BE2C (cell line): ENCODE measurements at regions not wholly inside any gene's neighbourhood (a gene's known extent, or its start where the extent isn't known, plus 50 kb on each side); places are given as distances from the start of the nearest gene placed in this dataset.

Experiments
- DNase-seq: peaks from one replicate; pipeline ENCODE4 v3.0.0-alpha.2; 2020
- H3K27me3 ChIP-seq: fragments of 250-450 bp; sonication (Bioruptor Pico); 2 replicates; pipeline ENCODE4 v1.5.1; 2020; ENCODE audit warnings: mild to moderate bottlenecking
- H3K36me3 ChIP-seq: fragments of 250-450 bp; sonication (Bioruptor Pico); 2 replicates; pipeline ENCODE4 v1.5.1; 2020; ENCODE audit warnings: mild to moderate bottlenecking
- H3K4me1 ChIP-seq: fragments of 250-450 bp; sonication (Bioruptor Pico); 2 replicates; pipeline ENCODE4 v1.5.1; 2020
- H3K4me3 ChIP-seq: 2 replicates; pipeline ENCODE4 v1.5.1; 2011; ENCODE audit warnings: low read depth, low read length
- H3K9me3 ChIP-seq: fragments of 250-450 bp; sonication (Bioruptor Pico); 2 replicates; pipeline ENCODE4 v1.5.1; 2020
- CTCF ChIP-seq: IDR thresholded peaks from 2 replicates; pipeline ENCODE4 v1.5.1; 2012; ENCODE audit warnings: mild to moderate bottlenecking, low read depth, low read length

GRCh38 chr6:88490195-88490907, 324.2 kb upstream of the CNR1 start:
- no peak for TF ChIP-seq CTCF
- DNase-seq: no peak
- H3K4me3 ChIP-seq: no peak overlapping the region
- no peaks in the 10 kb centered on the region for H3K9me3 ChIP-seq
- H3K36me3 ChIP-seq: no peaks in the 10 kb centered on the region
- H3K27me3 ChIP-seq: no peaks in the 10 kb centered on the region; the same call in 1 of the 2 replicates
- H3K4me1 ChIP-seq: no peaks in the 10 kb centered on the region

DNA sequence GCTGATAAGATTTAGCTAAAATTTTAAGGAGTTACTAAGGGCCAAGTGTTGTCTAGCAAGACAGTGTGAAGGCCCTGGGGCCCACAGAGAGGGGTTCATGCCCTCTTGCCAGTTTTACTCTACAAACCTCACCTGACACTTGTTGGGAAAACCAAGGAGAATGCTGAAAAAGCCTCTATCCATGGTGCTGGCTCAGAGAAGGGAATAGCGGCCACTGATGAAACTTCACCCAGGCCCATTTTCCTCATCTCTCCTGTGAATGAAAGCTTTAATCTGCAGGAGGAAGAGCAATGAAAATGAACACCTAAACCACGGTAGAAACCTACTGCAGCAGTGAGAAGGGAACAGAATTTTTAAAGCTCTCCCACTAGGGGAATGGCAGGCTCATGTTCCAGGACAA, 317.3 kb upstream of the CNR1 start:
- no peaks in the 10 kb centered on the region for H3K9me3 ChIP-seq
- no peaks in the 10 kb centered on the region; the same call in 1 of the 2 replicates for H3K27me3 ChIP-seq
- TF ChIP-seq CTCF: no peak
- no peak overlapping the region for H3K4me3 ChIP-seq
- no peaks in the 10 kb centered on the region for H3K4me1 ChIP-seq
- no peak for DNase-seq
- H3K36me3 ChIP-seq: no peaks in the 10 kb centered on the region

DNA sequence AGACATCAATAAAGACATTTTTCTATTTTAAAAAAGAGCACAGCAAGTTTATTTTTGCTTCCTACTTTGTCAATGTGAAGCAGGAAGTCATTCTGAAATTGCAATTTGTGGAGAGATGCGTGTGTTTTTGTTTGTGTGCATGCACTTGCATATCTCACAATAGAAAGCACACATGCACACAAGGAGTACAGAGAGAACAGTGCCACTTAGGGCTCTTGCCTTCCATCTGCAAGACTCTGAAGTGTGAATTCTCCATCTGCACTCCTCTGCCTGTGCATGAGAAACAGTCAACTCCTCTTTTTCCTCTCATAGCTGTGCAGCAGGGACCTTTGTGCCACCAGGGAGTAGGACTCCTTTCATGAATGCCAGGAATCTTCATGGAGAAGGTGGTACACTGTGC, 316.3 kb upstream of the CNR1 start:
- TF ChIP-seq CTCF: no peak
- Histone ChIP-seq H3K4me1 (no peaks in the 10 kb centered on the region), H3K9me3 (no peaks in the 10 kb centered on the region), H3K36me3 (no peaks in the 10 kb centered on the region), H3K27me3 (no peaks in the 10 kb centered on the region; the same call in 1 of the 2 replicates), H3K4me3 (no peak overlapping the region)
- DNase-seq: no peak

- Histone ChIP-seq H3K4me1 (no peaks in the 10 kb centered on the region), H3K9me3 (no peaks in the 10 kb centered on the region)
Observed at GRCh38 chr6:88481519-88481918, 315.4 kb upstream of the CNR1 start.

GRCh38 chr6:88480816-88481215, 314.7 kb upstream of the CNR1 start:
- TF ChIP-seq CTCF: no peak
- Histone ChIP-seq H3K4me3 (no peak overlapping the region), H3K27me3 (no peaks in the 10 kb centered on the region; the same call in 1 of the 2 replicates)

More at GRCh38 chr6:88481519-88481918, 315.4 kb upstream of the CNR1 start:
- no peaks in the 10 kb centered on the region; the same call in 1 of the 2 replicates for H3K27me3 ChIP-seq
- no peaks in the 10 kb centered on the region for H3K36me3 ChIP-seq
- TF ChIP-seq CTCF: no peak
- no peak for DNase-seq
- H3K4me3 ChIP-seq: no peak overlapping the region

DNA sequence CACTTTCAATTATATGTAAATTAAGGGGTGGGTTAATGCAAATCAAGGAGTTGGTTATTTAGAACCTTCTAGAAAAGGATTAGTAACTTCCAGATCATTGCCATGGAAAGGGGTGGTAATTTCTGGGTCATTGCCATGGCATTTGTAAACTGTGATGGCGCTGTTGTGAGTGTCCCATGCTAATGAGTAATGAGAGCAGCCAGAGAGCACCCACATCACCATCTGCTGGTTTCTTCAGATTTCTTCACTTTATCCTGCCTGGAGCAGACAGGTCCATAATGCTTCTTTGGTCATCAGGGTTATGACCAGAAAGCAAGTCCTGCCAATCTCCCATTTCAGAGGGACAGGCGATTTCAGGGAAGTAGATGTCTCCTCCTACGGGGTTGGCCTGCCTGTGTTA, 311.3 kb upstream of the CNR1 start:
- H3K27me3 ChIP-seq: no peaks in the 10 kb centered on the region
- no peak for TF ChIP-seq CTCF
- no peak overlapping the region for H3K4me3 ChIP-seq
- no peaks in the 10 kb centered on the region for H3K9me3 ChIP-seq
- DNase-seq: no peak
- no peaks in the 10 kb centered on the region for H3K36me3 ChIP-seq
- H3K4me1 ChIP-seq: no peaks in the 10 kb centered on the region

More at GRCh38 chr6:88480816-88481215, 314.7 kb upstream of the CNR1 start:
- Histone ChIP-seq H3K36me3 (no peaks in the 10 kb centered on the region), H3K4me1 (no peaks in the 10 kb centered on the region), H3K9me3 (no peaks in the 10 kb centered on the region)
- no peak for DNase-seq
